GM18868 (cell line): ENCODE measurements at regions not wholly inside any gene's neighbourhood (a gene's known extent, or its start where the extent isn't known, plus 50 kb on each side); places are given as distances from the start of the nearest gene placed in this dataset.

Source experiments
- ATAC-seq: cut with Tn5 transposase; IDR thresholded peaks from one replicate; pipeline ENCODE4 v1.9.1; 2021; ENCODE audit warnings: mild to moderate bottlenecking, moderate library complexity; ENCODE audit not compliant: unreplicated experiment

GRCh38 chr9:16092142-16093091, 539.6 kb downstream of the CCDC171 start:
- no peak for ATAC-seq

GRCh38 chr9:16098306-16098705, 545.5 kb downstream of the CCDC171 start:
- ATAC-seq = no peak

- no peak for ATAC-seq
Observed at GRCh38 chr9:16099732-16100536, 547.1 kb downstream of the CCDC171 start.

- no peak for ATAC-seq
Observed at GRCh38 chr9:16100537-16101091, 547.8 kb downstream of the CCDC171 start.

DNA sequence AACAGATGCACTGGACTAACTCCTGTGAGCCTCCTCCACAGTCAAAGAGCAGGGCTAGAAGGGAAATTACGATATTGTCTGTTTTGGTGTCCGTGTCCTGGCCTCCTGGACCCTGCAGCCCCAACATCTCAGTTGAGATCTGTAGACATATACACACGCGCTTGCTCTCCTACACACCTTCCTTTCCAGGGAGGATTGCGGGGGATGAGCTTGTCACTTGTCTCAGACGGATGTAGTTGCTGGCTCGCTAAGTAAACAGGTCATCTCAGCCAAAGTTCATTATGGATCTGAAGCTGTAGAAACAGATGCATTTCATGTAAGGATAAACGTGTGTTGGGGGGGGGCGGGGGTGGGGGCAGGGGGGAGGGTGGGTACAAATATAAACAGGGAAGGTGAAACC, 549.3 kb downstream of the CCDC171 start:
- no peak for ATAC-seq

- ATAC-seq = no peak
Observed at GRCh38 chr9:16103620-16104397, 551.0 kb downstream of the CCDC171 start.

GRCh38 chr9:16105168-16106020, 552.6 kb downstream of the CCDC171 start:
- no peak for ATAC-seq

DNA sequence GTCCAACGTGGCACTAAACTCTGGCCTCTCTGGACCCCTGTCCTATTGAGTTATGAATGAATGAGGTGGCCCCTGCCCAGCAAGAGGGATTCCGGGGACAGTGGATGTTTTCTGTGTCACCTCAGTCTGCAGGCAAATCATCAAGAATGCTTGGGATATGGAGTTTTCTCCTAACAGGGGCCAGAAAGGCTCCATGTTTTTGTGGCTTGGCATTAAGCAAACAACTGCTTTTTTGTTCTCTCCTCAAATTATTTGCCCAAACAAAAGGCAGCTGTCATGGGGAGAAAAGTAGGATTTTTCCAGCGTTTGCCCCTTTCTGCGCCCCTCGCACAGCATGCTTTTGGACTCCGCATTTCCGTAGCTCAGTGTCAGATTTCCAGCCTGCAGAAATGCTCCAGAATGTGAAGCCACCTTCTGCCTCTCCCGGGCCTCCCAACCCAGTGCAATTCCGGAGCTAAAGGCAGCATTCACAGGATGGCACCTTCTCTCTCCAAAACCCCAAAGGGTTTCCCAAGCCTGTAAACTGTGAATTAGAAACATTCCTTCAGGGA, 553.3 kb downstream of the CCDC171 start:
- no peak for ATAC-seq

GRCh38 chr9:16112116-16112515, 559.3 kb downstream of the CCDC171 start:
- no peak for ATAC-seq

DNA sequence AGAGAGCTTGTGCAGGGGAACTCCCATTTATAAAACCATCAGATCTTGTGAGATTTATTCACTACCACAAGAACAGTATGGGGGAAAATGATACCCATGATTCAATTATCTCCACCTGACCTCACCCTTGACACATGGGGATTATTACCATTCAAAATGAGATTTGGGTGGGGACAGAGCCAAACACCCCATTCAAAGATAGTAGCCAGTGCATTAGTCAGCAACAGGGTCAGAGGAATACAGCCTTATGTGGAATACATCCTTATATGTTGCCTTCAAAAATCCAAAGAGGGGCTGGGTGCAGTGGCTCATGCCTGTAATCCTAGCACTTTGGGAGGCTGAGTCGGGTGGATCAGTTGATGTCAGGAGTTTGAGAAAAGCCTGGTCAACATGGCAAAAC, 563.2 kb downstream of the CCDC171 start:
- no peak for ATAC-seq

- ATAC-seq = no peak
Observed at GRCh38 chr9:16118043-16118442, 565.2 kb downstream of the CCDC171 start.

GRCh38 chr9:16119261-16120230, 566.7 kb downstream of the CCDC171 start:
- no peak for ATAC-seq

GRCh38 chr9:16120231-16120641, 567.4 kb downstream of the CCDC171 start:
- ATAC-seq = no peak

DNA sequence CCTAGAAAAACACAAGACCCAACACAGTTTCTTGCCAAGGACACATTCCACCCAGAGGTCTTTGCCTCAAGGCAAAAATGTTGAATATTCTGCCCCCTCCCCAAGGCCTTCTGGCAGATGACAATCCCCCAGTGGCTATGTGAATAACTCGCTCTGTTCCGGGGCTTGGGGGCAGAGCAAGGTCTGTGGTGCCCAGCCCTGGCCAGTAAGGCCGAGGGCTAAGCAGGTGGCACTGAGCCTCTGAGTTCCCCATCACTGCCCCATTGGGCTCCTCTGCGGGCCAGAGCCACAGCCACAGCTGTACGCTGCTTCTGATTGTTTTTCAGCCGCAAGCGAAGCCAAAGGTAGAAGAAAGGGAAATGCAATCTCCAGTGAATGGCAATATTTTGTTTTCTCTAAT, 567.9 kb downstream of the CCDC171 start:
- no peak for ATAC-seq

GRCh38 chr9:16121168-16121567, 568.3 kb downstream of the CCDC171 start:
- ATAC-seq = no peak

- no peak for ATAC-seq
Observed at GRCh38 chr9:16121601-16122286, 568.9 kb downstream of the CCDC171 start.

GRCh38 chr9:16125629-16126028, 572.8 kb downstream of the CCDC171 start:
- no peak for ATAC-seq

- no peak for ATAC-seq
Observed at GRCh38 chr9:16126042-16126441, 573.2 kb downstream of the CCDC171 start.
